Stimulated activated CD8-positive, alpha-beta memory T cell treated with anti-CD3 and anti-CD28 coated beads, Interleukin-4, amount 100 ng/mL, for 4 hours (primary cell): ENCODE measurements at regions not wholly inside any gene's neighbourhood (a gene's known extent, or its start where the extent isn't known, plus 50 kb on each side); places are given as distances from the start of the nearest gene placed in this dataset.

Experiments used
- DNase-seq, 2 donors: peaks; one replicate each; pipeline ENCODE4 v3.0.0-alpha.2; 2020; ENCODE audit warnings: low read depth in 2 of 2, low spot score in 1 of 2

DNA sequence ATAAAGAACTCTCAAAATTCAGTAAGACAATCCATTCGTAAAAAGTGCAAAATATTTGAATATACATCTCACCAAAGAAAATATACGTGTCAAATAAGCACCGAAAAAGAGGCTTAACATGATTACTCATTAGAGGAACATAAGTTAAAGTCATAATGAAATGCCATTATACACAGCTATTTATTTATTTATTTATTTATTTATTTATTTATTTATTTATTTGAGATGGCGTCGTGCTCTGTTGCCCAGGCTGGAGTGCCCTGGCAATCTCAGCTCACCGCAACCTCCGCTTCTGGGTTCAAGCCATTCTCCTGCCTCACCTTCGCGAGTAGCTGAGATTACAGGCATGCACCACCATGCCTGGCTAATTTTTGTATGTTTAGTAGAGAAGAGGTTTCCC is 203.6 kb upstream of the UBASH3B start:
- no peak for DNase-seq

DNA sequence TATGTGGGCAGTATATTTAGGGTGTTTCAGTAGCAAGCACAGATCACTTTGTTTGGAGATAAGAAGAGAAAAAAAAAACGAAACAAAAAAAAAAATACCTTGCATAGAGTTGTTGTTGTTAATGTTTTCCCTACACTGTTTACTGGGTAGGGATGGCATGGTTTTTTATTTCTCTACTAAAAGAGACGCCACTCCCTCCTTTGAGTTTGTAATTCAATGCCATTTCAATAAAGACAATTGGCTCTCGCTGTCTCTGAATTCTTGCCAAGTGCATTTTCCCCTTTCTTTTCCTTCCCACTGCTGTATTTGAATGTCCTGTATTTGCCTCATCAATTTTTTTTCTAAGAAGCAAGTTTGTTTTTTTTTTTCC is 213.9 kb upstream of the UBASH3B start:
- DNase-seq, result no peak

DNA sequence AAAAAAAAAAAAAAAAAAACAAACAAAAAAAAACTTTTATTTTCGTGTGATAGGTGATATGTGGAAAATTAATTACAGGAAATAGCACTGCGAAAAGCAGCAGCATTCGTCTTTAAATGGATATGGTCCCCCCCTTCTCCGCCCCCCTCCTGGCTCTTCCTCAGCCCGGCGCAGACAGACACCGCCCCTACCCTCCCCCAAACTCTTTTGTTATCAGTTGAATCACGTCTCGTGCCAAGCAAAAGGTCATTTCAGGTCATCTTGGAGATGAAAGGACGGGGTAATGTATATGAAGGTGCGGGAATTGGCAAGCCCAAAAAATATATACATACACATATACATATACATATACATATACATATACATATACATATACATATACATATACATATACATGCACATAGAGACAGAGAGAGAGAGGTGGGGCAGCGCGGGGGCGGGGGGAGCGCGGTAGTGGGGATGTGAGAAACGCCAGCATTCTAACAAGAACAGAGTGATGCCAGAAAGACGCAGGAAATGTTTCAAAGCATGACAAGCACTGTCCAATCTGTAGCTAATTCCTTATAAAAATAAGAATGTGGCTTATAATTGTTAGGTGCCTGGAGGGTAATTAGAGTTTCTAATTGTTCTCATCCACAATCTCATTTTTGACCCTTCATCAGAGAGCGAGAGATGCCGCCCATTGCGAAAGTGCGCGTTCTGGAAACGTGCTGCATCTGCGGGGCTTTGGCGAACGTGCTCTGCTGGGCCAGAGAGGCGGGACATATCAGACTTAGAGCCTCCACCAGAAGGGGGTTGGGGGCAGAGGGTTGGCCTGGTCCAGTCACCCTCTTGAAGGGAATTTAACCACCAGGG is 214.5 kb upstream of the UBASH3B start:
- DNase-seq, result no peak

DNA sequence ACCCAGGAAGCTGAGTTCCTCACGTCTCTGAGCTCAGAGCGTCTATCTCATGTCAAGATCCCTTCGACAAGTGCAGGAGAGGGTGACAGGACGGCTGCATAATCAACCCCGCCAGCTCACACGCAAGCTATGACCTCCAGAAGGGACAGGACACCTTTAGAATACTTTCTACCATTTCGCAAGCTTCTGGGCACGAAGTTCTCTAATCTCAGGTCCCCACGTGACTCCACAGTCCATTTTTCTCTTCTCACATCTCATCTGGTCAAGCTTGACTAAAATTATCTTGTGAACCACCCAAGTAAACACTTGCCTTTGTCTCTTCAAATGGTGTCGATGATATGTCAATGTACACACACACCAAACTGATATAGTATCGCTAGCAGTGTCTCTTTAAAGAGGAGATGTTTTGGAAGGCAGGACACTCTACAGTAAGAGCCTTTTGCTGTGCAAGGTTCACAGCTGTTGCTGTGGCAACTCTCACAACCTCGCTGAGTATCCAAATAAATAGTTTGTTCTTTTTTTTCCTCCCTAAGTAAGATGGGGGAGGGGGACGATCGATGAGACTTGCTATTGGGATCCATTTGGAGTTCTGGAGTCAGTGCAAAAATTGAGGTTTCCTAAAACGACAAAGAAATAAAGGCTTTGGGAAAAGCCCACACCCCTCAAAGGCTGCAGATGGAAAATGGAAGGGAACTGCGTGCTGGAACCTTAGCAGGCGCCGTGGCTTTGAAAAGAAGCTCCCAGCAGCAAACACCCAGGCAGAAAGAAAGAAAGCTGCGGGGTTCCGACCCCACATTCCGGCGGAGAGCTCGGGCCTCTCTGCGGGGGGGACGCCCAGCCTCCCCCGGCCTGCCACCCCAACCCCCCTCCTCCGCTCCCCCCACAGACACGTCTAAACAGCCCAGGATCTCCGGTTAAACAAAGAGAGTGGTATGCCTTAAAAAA is 215.4 kb upstream of the UBASH3B start:
- no peak for DNase-seq

DNA sequence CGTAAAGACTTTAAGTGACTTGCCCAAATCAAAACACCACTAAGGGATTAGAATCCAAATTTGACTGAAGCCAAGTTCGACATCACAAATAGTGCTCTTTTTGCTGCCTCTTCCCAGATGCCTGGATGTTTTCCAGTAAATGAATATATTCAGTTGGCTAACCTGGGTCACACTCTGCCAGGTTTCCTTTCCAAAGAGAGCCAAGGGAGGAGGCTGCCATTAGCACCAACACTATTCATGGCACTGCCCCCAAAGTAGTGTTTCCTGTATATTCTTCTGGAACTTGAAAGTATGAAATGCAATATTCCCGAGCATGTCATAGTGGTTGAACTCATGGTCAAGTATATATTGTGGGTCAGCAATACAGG is 219.3 kb upstream of the UBASH3B start:
- no peak for DNase-seq

DNA sequence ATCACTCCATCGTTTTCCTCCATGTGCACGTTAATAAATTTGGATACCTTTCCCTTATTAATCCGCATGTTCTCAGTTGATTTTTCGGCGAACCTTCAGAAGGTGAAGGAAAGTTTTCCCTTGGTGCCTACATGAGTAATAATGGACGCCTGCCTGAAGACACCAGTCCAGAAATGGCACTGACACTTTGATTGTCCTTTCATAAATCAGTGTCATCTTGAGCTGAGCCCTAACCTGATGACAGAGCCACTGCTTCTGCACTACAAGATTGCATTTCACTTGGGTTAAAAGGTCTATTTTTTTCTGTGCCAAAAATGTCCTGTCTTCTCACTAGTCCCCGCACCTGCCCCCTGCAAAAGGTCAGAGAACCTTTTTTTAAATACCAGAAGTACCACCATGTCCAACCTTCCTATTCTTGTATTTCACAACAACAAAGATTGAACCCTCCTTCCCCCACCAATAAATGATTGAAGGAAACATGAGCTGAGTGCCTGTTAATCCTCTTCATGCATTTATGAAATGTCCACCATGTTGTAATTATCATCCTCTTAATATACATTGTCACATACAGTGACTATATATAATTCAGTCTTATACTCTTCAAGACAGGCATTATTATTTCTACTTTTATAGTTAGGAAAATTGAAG is 219.9 kb upstream of the UBASH3B start:
- no peak for DNase-seq

DNA sequence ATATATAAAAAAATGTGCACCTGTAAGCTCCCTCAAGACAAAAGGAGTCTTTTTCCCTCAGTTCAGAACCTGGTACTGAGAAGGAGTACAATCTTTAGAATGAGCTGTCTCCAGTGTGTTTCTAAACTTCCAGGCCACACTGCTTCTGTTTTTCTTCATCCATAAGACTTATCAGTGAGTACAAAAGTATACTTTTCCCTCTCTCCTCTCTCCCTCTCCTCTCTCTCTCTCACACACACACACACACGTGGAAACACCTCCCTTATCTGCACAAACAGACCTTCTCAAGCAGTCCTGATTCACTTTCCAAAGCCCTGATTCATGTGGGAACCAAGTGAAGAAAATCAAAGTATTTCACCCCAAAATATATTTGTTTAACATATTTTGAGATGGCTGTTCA is 220.7 kb upstream of the UBASH3B start:
- no peak for DNase-seq

DNA sequence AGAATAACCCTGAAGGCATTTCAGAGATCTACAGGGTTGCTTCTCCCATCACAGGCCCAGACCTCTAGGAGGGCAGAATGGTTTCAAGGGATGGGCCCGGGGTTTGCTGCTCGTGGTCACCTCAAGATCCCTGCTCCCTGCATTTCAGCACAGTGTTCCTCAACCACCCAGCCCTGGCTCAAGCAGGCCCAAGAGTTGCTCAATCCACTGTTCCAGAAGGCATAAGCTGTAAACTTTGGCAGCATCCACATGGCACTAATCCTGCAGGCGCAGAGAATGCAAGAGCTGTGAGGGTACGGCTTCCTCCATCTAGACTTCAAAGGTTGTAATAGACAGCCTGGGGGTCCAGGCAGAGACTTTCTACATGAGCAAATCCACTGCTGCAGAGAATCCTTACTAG is 225.0 kb upstream of the UBASH3B start:
- no peak for DNase-seq

DNA sequence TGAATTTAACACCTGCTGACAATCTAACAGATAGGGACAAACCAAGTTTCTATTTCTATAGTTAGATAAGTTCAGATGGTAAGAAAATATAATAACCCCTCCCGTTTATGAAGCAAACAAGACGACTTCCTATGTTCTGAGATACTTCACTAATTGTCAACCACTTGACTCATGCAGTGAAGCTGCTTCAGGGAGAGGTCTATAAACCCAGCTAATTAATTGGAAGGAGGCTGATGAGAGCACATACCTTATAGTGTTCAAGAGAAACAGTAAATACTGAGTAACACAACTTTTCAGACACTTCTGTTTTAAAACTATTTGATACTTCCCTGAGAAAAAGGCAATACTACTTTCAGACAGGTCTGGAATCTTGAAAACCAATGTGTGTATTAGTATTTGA is 229.4 kb upstream of the UBASH3B start:
- DNase-seq, result no peak

DNA sequence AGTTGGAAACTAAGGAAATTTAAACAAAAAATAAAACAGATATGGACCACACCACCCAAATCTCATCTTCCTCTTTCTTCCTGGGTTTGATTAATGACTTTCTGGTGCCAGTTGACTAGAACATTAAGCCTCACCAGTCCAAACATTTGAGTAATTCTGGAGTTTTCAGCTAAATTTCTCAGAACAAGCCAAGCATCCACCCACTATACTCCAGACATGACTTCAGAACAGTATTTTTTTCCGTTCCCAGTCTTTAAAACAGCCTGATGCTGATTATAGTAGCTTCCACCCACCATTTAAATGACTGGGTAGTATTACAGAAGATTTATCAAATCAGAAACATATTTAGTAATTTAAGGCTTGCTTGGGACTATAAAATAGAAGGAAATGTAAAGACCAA is 230.9 kb upstream of the UBASH3B start:
- DNase-seq, result no peak

DNA sequence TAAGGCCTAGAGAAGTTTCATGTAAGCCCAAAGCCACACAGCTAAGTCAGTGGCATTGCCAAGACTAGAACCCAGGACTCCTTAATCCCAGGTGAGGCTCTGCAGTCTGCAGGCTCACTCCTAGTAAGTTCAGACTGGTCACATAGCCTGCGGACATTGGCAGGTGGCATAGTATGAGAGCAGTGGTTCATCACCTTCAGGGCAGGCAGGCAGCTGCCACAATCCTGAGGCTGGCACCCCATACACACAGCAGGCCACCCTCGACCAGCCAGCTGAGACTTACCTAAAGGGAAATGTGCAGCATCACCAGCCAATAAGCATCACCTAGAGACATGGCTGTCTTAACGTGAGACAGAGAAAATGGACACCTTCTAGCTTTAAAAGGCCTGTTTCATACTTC is 231.6 kb upstream of the UBASH3B start:
- no peak for DNase-seq

DNA sequence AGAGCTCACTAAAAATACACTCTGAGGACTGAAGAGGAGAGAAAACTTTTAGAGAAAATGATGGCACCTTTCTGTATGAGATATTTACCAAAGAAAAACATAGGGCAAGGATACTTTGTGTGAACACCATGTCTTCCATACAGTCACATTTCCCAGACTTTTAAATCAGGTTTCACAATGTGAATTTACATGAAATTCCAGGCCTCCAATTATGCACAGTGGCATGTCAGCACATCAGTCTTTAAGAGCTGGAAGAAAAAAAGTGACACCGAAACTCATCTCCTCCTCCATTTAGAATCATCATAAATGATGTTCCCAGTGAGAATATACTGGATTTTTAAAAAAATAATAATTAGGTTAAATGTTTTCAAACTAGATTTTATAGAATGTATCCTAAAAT is 232.2 kb upstream of the UBASH3B start:
- no peak for DNase-seq

DNA sequence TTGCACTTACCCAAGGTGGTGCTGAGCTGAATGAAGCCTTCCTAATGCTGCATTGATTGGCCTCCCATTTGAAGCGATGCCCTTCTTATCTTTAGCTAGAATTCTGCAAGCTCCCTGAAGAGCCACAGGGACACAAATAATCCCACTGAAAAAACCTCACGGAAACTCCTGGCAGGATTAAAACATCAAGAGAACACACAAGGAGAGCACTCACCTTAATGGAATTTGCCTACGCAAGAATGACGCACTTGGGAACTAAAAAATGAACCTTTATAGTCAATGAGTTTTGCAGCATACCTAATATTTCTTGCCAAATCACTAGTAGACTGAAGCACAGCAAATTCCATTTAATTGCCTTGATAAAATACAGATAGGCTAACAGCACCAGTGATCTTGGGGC is 232.8 kb upstream of the UBASH3B start:
- no peak for DNase-seq

DNA sequence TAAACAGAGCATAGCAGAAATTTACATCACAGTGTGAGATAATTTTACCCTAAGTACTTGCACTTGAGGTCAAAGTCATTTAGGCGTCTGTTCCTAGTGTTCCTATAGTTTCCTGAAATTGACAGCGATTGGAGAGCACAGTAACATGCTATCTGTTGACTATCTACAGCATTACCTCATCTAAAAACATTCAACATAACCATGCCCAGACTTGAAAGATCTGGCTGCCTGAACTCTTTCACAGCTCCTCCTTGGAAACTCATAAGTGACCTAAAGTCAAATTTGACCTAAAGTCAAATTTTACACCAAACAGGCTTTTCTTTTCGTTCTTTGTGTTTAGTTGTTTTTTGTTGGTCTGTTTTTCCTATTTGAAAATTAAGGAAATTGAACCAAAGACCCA is 233.8 kb upstream of the UBASH3B start:
- DNase-seq, result no peak

DNA sequence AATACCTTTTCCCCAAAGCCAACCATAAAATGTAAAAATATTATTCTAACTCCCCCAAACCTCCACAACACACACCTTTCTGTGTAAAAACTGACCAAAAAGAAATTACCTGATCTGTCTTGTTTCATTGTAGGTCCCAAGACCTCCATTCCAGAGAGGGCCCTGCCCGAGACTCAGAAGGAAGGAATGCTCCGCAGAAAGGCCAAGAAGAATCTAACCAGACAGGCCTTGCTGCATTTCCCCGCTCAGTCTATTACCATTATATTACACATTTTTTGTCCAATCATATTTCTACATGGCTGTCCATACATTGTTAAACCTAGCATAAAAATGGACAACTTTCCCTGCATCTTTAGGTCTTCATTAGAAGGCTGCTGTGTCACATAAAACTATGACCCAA is 237.5 kb upstream of the UBASH3B start:
- no peak for DNase-seq

DNA sequence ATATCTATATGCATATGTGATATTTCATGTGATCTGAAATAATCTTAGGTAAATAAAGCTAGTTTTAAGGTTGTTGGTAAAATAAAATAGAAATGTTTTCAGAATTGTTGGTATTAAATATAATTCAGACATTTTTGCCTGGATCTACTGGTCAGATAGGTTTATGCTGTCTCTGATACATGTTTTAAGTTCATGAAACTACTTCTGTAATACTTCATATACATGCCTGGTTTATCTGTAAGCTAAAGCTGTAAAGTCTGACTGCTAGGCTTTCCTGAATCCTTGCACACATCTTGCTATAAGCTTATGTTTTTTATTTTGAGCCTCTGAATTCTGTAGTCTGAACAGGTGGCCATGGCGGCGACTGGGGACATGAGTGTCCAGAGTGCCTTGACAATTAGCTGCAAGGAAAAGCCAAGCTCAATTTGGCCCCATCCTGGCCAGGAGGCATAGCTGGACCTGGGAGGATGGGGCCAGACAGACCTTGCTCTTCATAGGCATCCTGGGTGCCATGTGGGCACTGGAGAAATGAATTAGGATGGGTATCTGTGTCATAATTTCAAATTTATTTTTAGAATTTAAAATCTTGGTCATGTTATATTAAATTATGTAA is 241.0 kb upstream of the UBASH3B start:
- DNase-seq, result no peak

DNA sequence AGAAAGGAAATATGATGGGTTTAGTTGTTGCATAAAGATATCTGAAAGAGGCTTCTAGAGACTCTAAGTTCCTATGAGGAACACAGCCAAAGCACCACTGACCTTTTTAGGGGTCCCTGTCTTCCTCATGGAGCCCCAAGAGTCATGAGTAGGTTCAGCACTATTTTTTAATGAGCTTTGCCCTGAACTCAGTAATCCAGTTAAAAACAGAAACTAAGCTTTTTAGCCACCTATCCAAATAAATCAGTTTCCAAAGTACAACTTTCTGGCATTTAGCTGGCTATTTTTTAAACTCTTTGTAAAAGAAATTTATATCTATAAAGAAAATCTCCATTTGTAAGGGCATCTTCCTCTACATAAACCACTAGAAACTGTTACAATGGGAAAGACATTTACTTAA is 241.8 kb upstream of the UBASH3B start:
- DNase-seq, result no peak

DNA sequence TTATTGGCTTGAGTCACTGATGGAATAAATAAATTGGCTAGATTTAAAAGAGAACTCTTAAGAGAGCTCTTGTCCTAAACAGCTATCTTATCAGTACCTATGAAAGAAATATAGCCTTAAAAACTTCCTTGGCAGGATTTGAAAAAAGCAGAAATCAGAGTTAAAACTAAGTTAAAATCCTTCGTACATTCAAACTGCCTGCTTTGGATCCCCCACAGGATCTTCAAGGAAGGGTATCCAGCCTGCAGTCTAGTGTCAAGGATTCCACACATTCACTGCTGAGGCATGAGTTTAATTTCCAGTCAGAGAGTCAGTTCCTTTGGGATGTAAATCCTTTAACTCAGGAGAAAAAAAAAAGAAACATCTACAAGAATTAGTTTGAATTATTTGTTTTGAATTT is 242.9 kb upstream of the UBASH3B start:
- no peak for DNase-seq

DNA sequence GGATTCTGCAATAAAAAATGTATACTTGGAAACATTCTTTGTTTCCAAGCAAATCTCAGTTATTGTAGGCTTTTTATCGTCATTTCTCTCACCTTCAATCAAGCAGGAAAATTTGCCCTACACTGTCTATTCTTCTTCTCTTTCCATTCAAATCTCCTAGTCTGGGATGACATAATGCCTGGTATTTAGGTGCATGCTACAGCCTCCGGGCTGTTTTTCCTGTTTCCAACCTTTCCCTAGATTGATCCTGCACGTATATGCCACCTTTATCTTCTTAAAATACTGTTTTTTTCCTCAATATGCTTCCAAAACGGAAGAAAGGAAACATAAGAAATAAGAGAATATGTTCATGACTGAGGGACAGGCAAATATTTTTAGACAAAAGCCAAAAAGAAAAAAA is 249.1 kb upstream of the UBASH3B start:
- no peak for DNase-seq

DNA sequence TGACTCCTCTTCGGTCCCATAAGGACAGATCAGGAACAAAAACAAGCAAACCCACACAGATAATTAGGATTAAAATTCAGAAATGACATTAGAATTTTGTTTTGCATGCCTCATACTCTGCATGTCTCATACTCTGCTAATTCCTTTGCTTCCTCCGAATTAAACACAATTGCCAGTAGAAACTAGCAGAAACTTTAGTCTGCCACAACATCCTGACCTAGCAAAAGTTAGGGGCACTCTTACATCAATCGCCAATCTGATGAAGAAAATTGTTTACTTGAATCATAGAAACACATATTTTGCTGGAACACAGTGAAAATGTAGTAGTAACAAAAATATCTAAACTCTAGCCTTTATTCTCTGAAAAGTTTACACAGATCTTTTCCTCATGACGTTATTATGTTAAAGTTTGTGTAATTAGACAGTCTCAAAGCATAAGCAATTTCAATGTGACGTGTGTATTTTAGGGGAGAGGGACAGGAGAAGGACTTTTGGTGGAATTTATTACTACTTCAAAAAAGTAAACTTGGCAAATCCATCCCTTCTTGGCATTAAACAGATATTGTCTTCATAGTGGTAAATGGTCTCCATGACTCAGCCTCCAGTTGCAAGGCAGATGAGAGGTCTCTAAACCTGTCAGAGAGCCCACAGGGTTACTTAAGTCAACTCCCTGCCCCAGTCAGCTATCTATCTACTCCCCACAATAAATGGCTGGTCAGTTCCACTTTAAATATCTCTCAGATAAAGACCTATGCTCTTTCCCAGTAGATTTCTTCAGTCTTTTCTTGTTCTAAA is 249.8 kb upstream of the UBASH3B start:
- DNase-seq, result no peak

DNA sequence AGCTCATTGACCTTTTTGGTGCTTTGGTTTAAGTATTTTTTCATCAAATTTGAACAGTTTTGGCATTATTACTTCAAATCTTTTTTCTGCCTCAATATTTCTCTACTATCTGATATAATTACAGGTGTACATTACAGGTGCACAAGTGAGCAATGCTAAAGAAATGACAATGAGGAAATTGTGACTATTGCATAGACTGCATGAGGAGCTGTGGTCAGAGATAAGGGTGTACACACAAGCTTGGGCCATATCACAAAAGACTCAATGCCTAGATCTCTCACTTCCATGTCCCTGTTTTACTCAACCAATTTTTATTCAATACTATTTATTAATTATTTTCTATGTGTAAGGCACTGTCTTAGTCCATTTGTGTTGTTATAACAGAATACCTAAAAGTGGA is 251.0 kb upstream of the UBASH3B start:
- DNase-seq, result no peak
